ENCODE measurements at regions not wholly inside any gene's neighbourhood (a gene's known extent, or its start where the extent isn't known, plus 50 kb on each side); places are given as distances from the start of the nearest gene placed in this dataset.

- DNase-seq = no peak
- Histone ChIP-seq H3K4me1 (ENCODE audit: control insufficient read depth in 2 of 3, insufficient read depth in 2 of 3, low read depth in 1 of 3, low read length in 3 of 3) (no peaks in the 10 kb centered on the region), H3K4me3 (ENCODE audit: low read length in 3 of 3) (no peak overlapping the region), H3K27me3 (ENCODE audit: control insufficient read depth, insufficient read depth, low read length) (no peaks in the 10 kb centered on the region), H3K9me3 (ENCODE audit: control insufficient read depth in 2 of 3, insufficient read depth in 1 of 3, low read length in 3 of 3) (no peaks in the 10 kb centered on the region), H3K27ac (ENCODE audit: low read depth in 2 of 2, low read length in 2 of 2) (no peak overlapping the region), H3K9ac (ENCODE audit: low read length in 3 of 3) (no peak overlapping the region), H3K36me3 (ENCODE audit: control insufficient read depth in 2 of 3, insufficient read depth in 3 of 3, low read length in 3 of 3) (no peaks in the 10 kb centered on the region)
- TF ChIP-seq CTCF (IDR thresholded peaks at IDR 0.05; ENCODE audit: borderline replicate concordance, extremely low read depth, insufficient read depth) = no peak
- intact Hi-C loops (cut with DNase I) = no loop called here
- no peak for FAIRE-seq
These were observed 66.6 kb upstream of the MPPED2 start for GRCh38 chr11:30652801-30653200.

GRCh38 chr11:30650266-30650665 lies 64.1 kb upstream of the MPPED2 start:
- no peaks in the 10 kb centered on the region for H3K27me3 ChIP-seq (ENCODE audit: control insufficient read depth, insufficient read depth, low read length)
- no peaks in the 10 kb centered on the region for H3K9me3 ChIP-seq (ENCODE audit: control insufficient read depth in 2 of 3, insufficient read depth in 1 of 3, low read length in 3 of 3)
- TF ChIP-seq CTCF (IDR thresholded peaks at IDR 0.05; ENCODE audit: borderline replicate concordance, extremely low read depth, insufficient read depth) = no peak
- no peaks in the 10 kb centered on the region for H3K36me3 ChIP-seq (ENCODE audit: control insufficient read depth in 2 of 3, insufficient read depth in 3 of 3, low read length in 3 of 3)
- intact Hi-C loops (cut with DNase I) = no loop called here
- DNase-seq (no peak), FAIRE-seq (no peak)
- no peak overlapping the region for H3K27ac ChIP-seq (ENCODE audit: low read depth in 2 of 2, low read length in 2 of 2)
- H3K9ac ChIP-seq (ENCODE audit: low read length in 3 of 3) = no peak overlapping the region
- H3K4me3 ChIP-seq (ENCODE audit: low read length in 3 of 3) = no peak overlapping the region
- no peaks in the 10 kb centered on the region for H3K4me1 ChIP-seq (ENCODE audit: control insufficient read depth in 2 of 3, insufficient read depth in 2 of 3, low read depth in 1 of 3, low read length in 3 of 3)

Data from kidney (tissue), 13 donors.